AG10803 (cell line): ENCODE measurements at regions not wholly inside any gene's neighbourhood (a gene's known extent, or its start where the extent isn't known, plus 50 kb on each side); places are given as distances from the start of the nearest gene placed in this dataset.
A peak's percentile ranks its signal among the peaks of the same experiment; 100 is the strongest.
"Not testable (repeated sequence)": the region's sequence is repeated elsewhere in the genome, so short reads cannot be mapped to it uniquely, and the experiment has no call there.

Experiments used
- DNase-seq: peaks from one replicate; pipeline ENCODE4 v3.0.0; 2010; ENCODE audit warnings: low read depth
- H3K4me3 ChIP-seq: 2 replicates; pipeline ENCODE4 v1.5.1; 2011; ENCODE audit warnings: mild to moderate bottlenecking, low read length, control low read depth
- TF ChIP-seq, protein P1 (sequence below): conservative IDR thresholded peaks from 2 replicates; pipeline ENCODE4 v1.5.1; 2011; ENCODE audit warnings: mild to moderate bottlenecking, low read length, control low read depth, inconsistent platforms

DNA sequence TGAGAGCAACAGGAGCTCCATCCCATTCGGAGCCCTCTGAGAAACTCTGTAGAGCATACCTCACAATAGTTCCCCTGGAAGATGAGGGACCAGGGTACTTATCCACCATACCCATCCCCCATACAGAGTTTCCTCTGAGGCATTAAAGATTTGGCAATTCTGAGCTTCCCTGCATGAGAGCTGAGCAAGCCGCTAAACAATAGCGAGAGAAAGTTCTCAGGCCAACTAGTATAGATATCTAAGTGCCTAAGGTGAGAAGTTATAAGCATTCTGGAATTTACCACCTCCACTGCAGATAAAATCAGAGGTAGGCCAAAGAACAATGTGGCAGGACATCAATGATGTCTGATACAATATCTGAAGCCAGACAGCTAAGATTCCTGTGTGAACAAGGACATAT, 129.1 kb upstream of the MBNL1 start:
- no peak for DNase-seq
- TF ChIP-seq, protein P1, sequence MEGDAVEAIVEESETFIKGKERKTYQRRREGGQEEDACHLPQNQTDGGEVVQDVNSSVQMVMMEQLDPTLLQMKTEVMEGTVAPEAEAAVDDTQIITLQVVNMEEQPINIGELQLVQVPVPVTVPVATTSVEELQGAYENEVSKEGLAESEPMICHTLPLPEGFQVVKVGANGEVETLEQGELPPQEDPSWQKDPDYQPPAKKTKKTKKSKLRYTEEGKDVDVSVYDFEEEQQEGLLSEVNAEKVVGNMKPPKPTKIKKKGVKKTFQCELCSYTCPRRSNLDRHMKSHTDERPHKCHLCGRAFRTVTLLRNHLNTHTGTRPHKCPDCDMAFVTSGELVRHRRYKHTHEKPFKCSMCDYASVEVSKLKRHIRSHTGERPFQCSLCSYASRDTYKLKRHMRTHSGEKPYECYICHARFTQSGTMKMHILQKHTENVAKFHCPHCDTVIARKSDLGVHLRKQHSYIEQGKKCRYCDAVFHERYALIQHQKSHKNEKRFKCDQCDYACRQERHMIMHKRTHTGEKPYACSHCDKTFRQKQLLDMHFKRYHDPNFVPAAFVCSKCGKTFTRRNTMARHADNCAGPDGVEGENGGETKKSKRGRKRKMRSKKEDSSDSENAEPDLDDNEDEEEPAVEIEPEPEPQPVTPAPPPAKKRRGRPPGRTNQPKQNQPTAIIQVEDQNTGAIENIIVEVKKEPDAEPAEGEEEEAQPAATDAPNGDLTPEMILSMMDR = no peak
- no peak overlapping the region for H3K4me3 ChIP-seq

DNA sequence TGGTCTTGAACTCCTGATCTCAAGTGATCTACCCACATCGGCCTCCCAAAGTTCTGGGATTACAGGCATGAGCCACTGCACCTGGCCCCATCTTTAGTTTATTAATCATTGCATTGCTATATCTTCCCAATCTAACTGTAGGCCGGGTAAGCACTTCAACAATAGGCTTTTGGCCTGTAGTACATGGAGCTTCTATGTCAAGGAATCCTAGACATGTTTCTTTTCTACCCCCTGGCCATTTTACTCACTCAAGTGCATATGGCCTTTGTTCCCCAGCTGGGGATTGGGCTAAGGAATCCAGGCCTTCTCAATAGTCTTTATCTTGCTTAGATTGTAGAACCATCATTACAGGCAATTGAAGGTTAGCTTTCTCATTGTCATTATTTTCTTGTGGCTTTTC, 122.3 kb upstream of the MBNL1 start:
- DNase-seq = no peak
- no peak overlapping the region for H3K4me3 ChIP-seq
- TF ChIP-seq, protein P1 = no peak

DNA sequence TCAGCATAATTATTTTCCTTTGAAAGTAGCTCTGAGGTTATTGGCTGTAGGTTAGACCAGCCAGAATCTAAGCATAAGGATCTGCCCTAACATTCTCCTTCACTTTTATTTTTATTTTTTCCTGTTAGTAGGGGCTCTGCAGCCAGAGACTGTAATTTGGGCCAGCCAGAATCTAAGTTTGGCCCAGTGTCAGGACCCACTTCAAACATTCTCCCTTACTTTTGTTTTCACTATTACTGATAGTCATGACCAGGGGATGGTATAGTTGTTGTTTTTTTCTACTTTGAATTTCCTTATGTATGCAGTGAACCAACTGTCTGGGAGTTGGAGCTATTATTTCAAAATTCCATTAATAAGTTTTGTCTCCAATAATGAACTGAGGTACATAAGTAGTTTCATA, 121.0 kb upstream of the MBNL1 start:
- no peak overlapping the region for H3K4me3 ChIP-seq
- TF ChIP-seq, protein P1 = no peak
- no peak for DNase-seq

DNA sequence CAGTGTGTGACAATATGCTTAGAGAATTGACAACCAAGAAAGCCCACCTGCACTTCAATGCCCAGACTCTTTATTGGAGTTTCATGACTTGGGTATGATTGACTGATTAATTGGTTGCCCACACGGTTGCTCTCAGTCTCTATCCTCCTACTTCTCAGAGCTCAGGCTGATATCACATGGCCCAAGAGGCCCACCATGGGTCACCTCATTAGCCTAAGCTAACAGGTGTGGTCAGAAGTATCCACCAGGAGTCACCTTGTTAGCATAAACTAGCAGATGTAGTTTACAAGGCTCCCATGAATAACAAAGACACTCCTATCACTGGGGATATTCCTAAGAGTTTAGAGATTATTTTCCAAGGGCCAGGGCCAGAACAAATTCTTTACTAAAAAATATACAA, 120.2 kb upstream of the MBNL1 start:
- H3K4me3 ChIP-seq = no peak overlapping the region
- TF ChIP-seq, protein P1 = no peak
- no peak for DNase-seq

DNA sequence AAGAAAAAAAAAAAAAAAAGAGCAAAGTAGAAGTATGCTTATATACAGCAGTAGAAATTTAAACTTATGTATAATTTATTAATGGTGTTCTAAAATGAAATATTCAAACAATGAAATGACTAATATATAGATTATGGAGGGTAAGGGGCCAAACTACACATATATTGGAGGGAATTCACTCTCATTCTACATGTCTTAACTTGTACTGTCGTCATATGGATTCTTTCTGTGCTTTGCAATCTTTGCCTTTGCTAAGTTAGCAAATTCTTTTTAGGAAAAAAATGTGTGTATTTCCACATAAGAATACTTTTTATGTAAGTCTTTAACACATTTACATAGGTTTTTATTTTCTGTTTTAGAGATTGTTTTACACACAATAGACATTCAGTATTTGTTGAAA, 118.9 kb upstream of the MBNL1 start:
- peak; percentile 5 for DNase-seq

DNA sequence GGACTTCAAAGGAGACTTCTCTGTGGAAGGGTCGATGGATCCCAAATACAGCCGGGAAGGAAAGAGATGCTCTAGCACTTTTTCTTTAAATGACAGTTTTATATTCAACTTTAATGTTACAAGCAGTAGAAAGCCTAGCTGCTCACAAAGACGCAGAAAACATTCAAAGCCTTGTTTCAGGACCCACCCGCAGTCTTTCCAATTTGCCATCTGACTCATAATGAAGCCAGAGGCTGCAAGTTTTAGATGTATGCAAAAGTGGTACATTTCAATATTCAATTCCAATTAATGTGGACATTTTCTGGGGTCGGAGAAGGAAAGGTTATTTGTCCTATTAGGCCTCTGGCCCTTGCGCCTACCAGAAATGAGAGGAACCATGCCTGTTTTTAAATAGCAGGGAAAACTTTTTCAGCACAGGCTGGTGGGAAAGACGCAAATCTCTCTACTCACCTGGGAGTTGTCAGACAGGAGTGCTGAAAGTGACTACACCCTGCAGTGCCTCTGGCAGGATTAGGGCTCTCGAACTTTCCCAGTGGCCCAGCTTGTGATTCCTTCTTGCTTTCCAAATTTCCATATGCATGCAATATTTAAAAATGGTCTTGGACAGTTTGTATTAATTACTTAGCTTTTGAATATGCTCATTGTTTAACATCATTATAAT, 117.4 kb upstream of the MBNL1 start:
- peak; percentile 1 for DNase-seq
- no peak overlapping the region for H3K4me3 ChIP-seq
- TF ChIP-seq, protein P1 = no peak

More for the DNA sequence above, 118.9 kb upstream of the MBNL1 start:
- H3K4me3 ChIP-seq = no peak overlapping the region
- TF ChIP-seq, protein P1 = no peak

DNA sequence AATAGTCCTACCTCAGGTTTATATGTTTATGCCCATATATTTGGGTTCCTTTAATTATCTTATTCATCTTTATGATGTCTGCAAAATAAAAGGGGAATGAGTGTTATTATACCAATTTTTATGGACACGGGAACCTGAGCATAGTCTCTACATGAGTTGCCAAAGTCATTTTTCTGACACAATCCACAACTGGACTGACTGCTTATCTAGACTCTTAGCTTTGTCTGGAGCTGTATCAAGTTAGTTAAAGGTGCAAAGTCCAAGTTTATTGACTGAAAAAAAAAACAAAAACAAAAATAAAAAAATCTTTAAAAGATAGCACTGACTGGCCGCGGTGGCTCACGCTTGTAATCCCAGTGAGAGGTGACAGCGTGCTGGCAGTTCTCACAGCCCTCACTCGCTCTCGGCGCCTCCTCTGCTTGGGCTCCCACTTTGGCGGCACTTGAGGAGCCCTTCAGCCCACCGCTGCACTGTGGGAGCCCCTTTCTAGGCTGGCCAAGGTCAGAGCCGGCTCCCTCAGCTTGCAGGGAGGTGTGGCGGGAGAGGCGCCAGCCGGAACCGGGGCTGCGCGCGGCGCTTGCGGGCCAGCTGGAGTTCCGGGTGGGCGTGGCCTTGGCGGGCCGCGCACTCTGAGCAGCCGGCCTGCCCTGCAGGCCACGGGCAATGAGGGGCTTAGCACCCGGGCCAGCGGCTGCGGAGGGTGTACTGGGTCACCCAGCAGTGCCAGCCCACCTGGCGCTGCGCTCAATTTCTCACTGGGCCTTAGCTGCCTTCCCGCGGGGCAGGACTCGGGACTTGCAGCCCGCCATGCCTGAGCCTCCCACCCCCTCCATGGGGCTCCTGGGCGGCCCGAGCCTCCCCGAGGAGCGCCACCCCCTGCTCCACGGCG, 116.6 kb upstream of the MBNL1 start:
- not testable (repeated sequence) for DNase-seq, H3K4me3 ChIP-seq

DNA sequence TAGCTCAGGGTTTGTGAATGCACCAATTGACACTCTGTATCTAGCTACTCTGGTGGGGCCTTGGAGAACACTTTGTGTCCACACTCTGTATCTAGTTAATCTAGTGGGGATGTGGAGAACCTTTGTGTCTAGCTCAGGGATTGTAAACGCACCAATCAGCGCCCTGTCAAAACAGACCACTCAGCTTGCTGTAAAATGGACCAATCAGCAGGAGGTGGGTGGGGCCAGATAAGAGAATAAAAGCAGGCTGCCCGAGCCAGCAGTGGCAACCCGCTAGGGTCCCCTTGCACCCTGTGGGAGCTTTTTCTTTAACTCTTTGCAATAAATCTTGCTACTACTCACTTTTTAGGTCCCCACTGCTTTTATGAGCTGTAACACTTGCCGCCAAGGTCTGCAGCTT, 115.6 kb upstream of the MBNL1 start:
- DNase-seq, H3K4me3 ChIP-seq: not testable (repeated sequence)
